ENCODE measurements at regions not wholly inside any gene's neighbourhood (a gene's known extent, or its start where the extent isn't known, plus 50 kb on each side); places are given as distances from the start of the nearest gene placed in this dataset.

DNA sequence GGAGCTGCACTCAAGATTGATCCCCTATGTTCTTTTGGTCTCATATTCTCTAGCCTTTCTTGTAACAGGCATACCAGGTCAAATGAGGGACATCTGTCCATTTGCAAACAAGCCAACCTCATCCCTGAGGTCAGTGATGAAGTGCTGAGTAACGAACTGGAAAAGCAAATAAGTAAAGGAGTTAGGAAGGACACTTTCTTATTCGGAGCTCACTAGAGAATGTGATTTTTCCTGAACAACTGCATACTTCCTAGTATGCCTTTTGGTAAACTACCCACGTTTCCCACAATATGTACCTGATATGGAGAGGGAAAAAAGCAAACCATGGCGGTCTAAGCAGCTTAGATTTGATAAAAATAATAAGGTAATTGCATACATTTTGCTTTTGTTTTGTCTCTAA lies 91.0 kb upstream of the MYCBP2 start:
- TF ChIP-seq, protein P1, sequence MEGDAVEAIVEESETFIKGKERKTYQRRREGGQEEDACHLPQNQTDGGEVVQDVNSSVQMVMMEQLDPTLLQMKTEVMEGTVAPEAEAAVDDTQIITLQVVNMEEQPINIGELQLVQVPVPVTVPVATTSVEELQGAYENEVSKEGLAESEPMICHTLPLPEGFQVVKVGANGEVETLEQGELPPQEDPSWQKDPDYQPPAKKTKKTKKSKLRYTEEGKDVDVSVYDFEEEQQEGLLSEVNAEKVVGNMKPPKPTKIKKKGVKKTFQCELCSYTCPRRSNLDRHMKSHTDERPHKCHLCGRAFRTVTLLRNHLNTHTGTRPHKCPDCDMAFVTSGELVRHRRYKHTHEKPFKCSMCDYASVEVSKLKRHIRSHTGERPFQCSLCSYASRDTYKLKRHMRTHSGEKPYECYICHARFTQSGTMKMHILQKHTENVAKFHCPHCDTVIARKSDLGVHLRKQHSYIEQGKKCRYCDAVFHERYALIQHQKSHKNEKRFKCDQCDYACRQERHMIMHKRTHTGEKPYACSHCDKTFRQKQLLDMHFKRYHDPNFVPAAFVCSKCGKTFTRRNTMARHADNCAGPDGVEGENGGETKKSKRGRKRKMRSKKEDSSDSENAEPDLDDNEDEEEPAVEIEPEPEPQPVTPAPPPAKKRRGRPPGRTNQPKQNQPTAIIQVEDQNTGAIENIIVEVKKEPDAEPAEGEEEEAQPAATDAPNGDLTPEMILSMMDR (IDR thresholded peaks at IDR 0.05): no peak
- no peak for TF ChIP-seq POLR2A (IDR thresholded peaks at IDR 0.05)

All from body of pancreas (tissue), 4 donors.